ENCODE measurements at regions not wholly inside any gene's neighbourhood (a gene's known extent, or its start where the extent isn't known, plus 50 kb on each side); places are given as distances from the start of the nearest gene placed in this dataset.

DNA sequence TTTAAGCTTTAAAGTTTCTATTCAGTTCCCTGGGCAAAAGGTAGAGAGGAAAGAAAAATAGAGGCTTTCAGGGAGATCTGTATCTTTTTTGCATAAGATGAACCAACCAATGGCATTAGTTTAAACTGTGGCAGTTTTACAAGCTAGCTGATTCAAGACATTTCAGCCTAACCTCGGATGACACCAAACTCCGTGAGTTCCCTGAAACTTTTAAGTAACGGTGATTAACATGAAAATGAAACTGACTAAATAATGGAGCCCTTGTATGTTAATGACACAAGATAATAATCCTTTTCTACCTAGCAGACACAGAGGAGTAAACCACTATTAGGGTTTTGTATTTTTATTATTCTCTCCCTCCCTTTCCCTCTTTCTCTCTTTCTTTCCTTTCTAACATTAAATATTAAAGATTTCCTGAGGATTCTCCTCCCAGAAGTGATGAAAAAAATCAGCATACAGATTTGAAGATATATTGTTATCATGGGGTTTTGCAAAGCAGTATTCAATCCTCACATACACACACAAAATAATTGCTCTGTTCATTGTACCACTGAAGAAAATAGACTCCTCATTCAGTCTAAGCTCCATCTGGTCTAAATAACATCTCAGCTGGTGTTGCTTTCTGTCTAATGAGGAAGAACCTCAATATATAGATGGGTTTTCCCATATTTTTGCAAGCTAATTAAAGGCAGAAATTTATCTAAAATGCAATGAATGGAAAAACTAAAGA is 483.8 kb downstream of the NOVA1 start:
- no peak for TF ChIP-seq CTCF (IDR thresholded peaks at IDR 0.05; ENCODE audit: insufficient read depth, low read length)
- TF ChIP-seq REST (IDR thresholded peaks at IDR 0.05; ENCODE audit: insufficient replicate concordance, low read depth), result no peak
- no peak for TF ChIP-seq POLR2AphosphoS5 (IDR thresholded peaks at IDR 0.05; ENCODE audit: low read depth)
